ENCODE measurements at regions not wholly inside any gene's neighbourhood (a gene's known extent, or its start where the extent isn't known, plus 50 kb on each side); places are given as distances from the start of the nearest gene placed in this dataset.

DNA sequence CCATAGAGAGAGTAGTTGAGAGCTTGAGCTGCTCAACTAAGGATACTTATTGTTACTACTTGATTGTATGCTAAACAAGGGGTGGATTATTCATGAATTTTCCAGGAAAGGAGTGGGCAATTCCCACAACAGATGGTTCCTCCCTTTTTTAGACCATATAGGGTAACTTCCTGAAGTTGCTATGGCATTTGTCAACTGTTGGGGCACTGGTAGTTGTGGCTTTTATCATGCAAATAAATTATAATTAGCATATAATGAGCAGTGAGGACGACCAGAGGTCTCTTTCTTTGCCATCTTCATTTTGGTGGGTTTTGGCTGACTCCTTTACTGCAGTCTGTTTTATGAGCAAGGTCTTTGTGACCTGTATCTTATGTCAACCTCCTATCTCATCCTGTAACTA is 1403.5 kb upstream of the PABPC4L start:
- CTCF ChIA-PET: no interaction called here
- TF ChIP-seq LEF1 (IDR thresholded peaks at IDR 0.05; ENCODE audit: borderline replicate concordance) (no peak), L3MBTL2 (conservative IDR thresholded peaks at IDR 0.05) (no peak), SUZ12 (IDR thresholded peaks at IDR 0.05) (no peak), HDGF (IDR thresholded peaks at IDR 0.05; ENCODE audit: borderline replicate concordance) (no peak), FOXA1 (IDR thresholded peaks at IDR 0.05) (no peak), FOXK2 (IDR thresholded peaks at IDR 0.05) (no peak), NFRKB (IDR thresholded peaks at IDR 0.05) (no peak), ELF4 (IDR thresholded peaks at IDR 0.05) (no peak), TARDBP (IDR thresholded peaks at IDR 0.05) (no peak), SP1 (IDR thresholded peaks at IDR 0.05) (no peak), BHLHE40 (IDR thresholded peaks at IDR 0.05; ENCODE audit: borderline replicate concordance) (no peak), FOXM1 (IDR thresholded peaks at IDR 0.05; ENCODE audit: borderline replicate concordance) (no peak), CTBP1 (IDR thresholded peaks at IDR 0.05; ENCODE audit: borderline replicate concordance) (no peak), ARNT (IDR thresholded peaks at IDR 0.05) (no peak)
- POLR2A ChIA-PET: no interaction called here
- DNase-seq (ENCODE audit: extremely low spot score): no peak

- ChIA-PET CTCF (no interaction called here), POLR2A (no interaction called here)
Measured at GRCh38 chr4:135604531-135604930, 1402.9 kb upstream of the PABPC4L start.

DNA sequence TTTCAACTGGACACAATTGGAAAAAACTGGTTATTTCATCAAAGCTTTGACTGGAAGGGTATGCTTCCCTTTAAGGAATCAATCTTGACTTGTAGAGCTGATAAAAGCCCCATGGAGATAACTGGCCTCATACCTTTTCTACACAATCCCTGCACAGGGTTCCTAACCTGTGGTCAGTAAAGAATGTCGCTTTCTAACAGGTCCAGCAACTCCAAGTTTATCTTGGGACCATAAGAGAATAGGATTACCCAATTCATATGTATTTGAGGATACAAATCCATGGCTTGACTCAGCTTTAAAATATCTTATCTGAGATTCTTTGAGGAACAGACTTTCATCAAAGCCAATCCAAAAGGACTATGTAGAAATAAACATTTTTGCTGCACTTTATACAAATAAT is 1399.8 kb upstream of the PABPC4L start:
- ChIA-PET CTCF (no interaction called here), POLR2A (no interaction called here)
- DNase-seq (ENCODE audit: extremely low spot score): no peak
- no peak for TF ChIP-seq FOXM1 (IDR thresholded peaks at IDR 0.05; ENCODE audit: borderline replicate concordance)
- TF ChIP-seq TARDBP (IDR thresholded peaks at IDR 0.05): no peak
- TF ChIP-seq ARNT (IDR thresholded peaks at IDR 0.05): no peak
- no peak for TF ChIP-seq ELF4 (IDR thresholded peaks at IDR 0.05)
- TF ChIP-seq CTBP1 (IDR thresholded peaks at IDR 0.05; ENCODE audit: borderline replicate concordance): no peak
- TF ChIP-seq, protein P1, sequence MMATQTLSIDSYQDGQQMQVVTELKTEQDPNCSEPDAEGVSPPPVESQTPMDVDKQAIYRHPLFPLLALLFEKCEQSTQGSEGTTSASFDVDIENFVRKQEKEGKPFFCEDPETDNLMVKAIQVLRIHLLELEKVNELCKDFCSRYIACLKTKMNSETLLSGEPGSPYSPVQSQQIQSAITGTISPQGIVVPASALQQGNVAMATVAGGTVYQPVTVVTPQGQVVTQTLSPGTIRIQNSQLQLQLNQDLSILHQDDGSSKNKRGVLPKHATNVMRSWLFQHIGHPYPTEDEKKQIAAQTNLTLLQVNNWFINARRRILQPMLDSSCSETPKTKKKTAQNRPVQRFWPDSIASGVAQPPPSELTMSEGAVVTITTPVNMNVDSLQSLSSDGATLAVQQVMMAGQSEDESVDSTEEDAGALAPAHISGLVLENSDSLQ (IDR thresholded peaks at IDR 0.05): no peak
- TF ChIP-seq FOXA1 (IDR thresholded peaks at IDR 0.05): no peak
- TF ChIP-seq LEF1 (IDR thresholded peaks at IDR 0.05; ENCODE audit: borderline replicate concordance): no peak
- no peak for TF ChIP-seq BHLHE40 (IDR thresholded peaks at IDR 0.05; ENCODE audit: borderline replicate concordance)
- TF ChIP-seq ZNF384 (IDR thresholded peaks at IDR 0.05): no peak
- no peak for TF ChIP-seq L3MBTL2 (conservative IDR thresholded peaks at IDR 0.05)
- TF ChIP-seq SP1 (IDR thresholded peaks at IDR 0.05): no peak
- TF ChIP-seq FOXK2 (IDR thresholded peaks at IDR 0.05): no peak
- TF ChIP-seq SUZ12 (IDR thresholded peaks at IDR 0.05): no peak
- TF ChIP-seq HDGF (IDR thresholded peaks at IDR 0.05; ENCODE audit: borderline replicate concordance): no peak

More at GRCh38 chr4:135604531-135604930, 1402.9 kb upstream of the PABPC4L start:
- no peak for DNase-seq (ENCODE audit: extremely low spot score)
- no peak for TF ChIP-seq ELF4 (IDR thresholded peaks at IDR 0.05)
- TF ChIP-seq, protein P1 (IDR thresholded peaks at IDR 0.05): no peak
- no peak for TF ChIP-seq TARDBP (IDR thresholded peaks at IDR 0.05)
- no peak for TF ChIP-seq L3MBTL2 (conservative IDR thresholded peaks at IDR 0.05)
- TF ChIP-seq ZNF384 (IDR thresholded peaks at IDR 0.05): no peak
- TF ChIP-seq LEF1 (IDR thresholded peaks at IDR 0.05; ENCODE audit: borderline replicate concordance): no peak
- no peak for TF ChIP-seq HDGF (IDR thresholded peaks at IDR 0.05; ENCODE audit: borderline replicate concordance)
- no peak for TF ChIP-seq BHLHE40 (IDR thresholded peaks at IDR 0.05; ENCODE audit: borderline replicate concordance)
- TF ChIP-seq SP1 (IDR thresholded peaks at IDR 0.05): no peak
- TF ChIP-seq CTBP1 (IDR thresholded peaks at IDR 0.05; ENCODE audit: borderline replicate concordance): no peak
- TF ChIP-seq FOXA1 (IDR thresholded peaks at IDR 0.05): no peak
- TF ChIP-seq FOXM1 (IDR thresholded peaks at IDR 0.05; ENCODE audit: borderline replicate concordance): no peak
- TF ChIP-seq ARNT (IDR thresholded peaks at IDR 0.05): no peak
- no peak for TF ChIP-seq NFRKB (IDR thresholded peaks at IDR 0.05)
- no peak for TF ChIP-seq FOXK2 (IDR thresholded peaks at IDR 0.05)
- TF ChIP-seq SUZ12 (IDR thresholded peaks at IDR 0.05): no peak

DNA sequence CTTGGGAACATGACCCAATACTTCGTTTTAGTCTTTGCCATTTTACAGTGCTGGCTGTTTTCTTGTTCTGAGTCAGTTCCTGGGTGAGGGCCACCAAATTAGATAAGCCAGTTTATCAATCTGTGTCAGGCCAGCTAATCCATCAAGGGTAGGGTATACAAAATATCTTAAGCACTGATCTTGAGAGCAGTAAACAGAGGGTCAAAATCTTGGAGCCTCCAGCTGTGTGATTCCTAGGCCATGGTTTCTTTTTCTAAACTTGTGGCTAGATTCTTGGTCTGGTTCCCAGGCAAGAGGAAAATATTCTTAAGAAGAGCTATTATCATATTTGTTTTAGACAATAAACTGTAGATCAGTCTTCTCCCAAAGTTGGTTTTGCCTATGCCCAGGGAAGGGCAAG is 1396.6 kb upstream of the PABPC4L start:
- CTCF ChIA-PET: no interaction called here
- POLR2A ChIA-PET: no interaction called here
- TF ChIP-seq FOXA1 (IDR thresholded peaks at IDR 0.05) (no peak), BHLHE40 (IDR thresholded peaks at IDR 0.05; ENCODE audit: borderline replicate concordance) (no peak), ELF4 (IDR thresholded peaks at IDR 0.05) (no peak), CTBP1 (IDR thresholded peaks at IDR 0.05; ENCODE audit: borderline replicate concordance) (no peak), NFRKB (IDR thresholded peaks at IDR 0.05) (no peak), SP1 (IDR thresholded peaks at IDR 0.05) (no peak), FOXM1 (IDR thresholded peaks at IDR 0.05; ENCODE audit: borderline replicate concordance) (no peak), HDGF (IDR thresholded peaks at IDR 0.05; ENCODE audit: borderline replicate concordance) (no peak), FOXK2 (IDR thresholded peaks at IDR 0.05) (no peak), TARDBP (IDR thresholded peaks at IDR 0.05) (no peak), SUZ12 (IDR thresholded peaks at IDR 0.05) (no peak), ZNF384 (IDR thresholded peaks at IDR 0.05) (no peak), LEF1 (IDR thresholded peaks at IDR 0.05; ENCODE audit: borderline replicate concordance) (no peak), L3MBTL2 (conservative IDR thresholded peaks at IDR 0.05) (no peak), ARNT (IDR thresholded peaks at IDR 0.05) (no peak)
- TF ChIP-seq, protein P1 (IDR thresholded peaks at IDR 0.05): no peak
- DNase-seq (ENCODE audit: extremely low spot score): no peak

DNA sequence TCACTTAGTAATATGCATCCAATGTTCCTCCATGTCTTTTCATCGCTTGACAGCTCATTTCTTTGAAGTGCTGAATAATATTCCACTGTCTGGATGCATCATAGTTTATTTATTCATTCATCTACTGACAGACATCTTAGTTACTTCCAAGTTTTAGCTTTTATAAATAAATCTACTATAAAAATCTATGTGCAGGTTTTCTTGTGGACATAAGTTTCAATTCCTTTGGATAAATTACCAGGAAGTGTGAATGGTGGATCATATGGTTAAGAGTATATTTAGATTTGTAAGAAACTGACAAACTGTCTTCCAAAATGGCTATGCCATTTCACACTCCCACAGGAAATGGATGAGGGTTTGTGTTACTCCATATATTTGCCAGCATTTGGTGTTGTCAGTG is 1392.9 kb upstream of the PABPC4L start:
- CTCF ChIA-PET: no interaction called here
- POLR2A ChIA-PET: no interaction called here
- TF ChIP-seq LEF1 (IDR thresholded peaks at IDR 0.05; ENCODE audit: borderline replicate concordance) (no peak), TARDBP (IDR thresholded peaks at IDR 0.05) (no peak), SP1 (IDR thresholded peaks at IDR 0.05) (no peak), NFRKB (IDR thresholded peaks at IDR 0.05) (no peak), HDGF (IDR thresholded peaks at IDR 0.05; ENCODE audit: borderline replicate concordance) (no peak), ZNF384 (IDR thresholded peaks at IDR 0.05) (no peak), FOXK2 (IDR thresholded peaks at IDR 0.05) (no peak), ARNT (IDR thresholded peaks at IDR 0.05) (no peak), BHLHE40 (IDR thresholded peaks at IDR 0.05; ENCODE audit: borderline replicate concordance) (no peak), SUZ12 (IDR thresholded peaks at IDR 0.05) (no peak)
- DNase-seq (ENCODE audit: extremely low spot score): no peak

DNA sequence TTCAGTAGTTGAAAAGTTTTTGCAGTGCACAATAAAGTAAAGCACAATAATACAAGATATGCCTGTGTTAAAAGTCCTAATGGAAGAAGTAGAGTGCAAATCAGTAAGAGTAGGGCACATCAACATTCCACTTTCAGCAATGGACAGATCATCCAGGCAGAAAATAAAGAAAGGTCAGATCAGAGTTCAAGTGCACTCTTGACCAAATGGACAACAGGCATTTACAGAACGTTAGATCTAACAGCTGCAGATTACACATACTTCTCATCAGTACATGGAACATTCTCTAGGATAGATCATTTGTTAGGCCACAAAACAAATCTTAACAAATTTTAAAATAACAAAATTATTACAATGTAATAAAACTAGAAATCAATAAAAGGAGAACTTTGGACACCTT is 1373.5 kb upstream of the PABPC4L start:
- no peak for DNase-seq (ENCODE audit: extremely low spot score)
- ChIA-PET CTCF (no interaction called here), POLR2A (no interaction called here)
- TF ChIP-seq SUZ12 (IDR thresholded peaks at IDR 0.05) (no peak), SP1 (IDR thresholded peaks at IDR 0.05) (no peak), ELF4 (IDR thresholded peaks at IDR 0.05) (no peak), HDGF (IDR thresholded peaks at IDR 0.05; ENCODE audit: borderline replicate concordance) (no peak), ARNT (IDR thresholded peaks at IDR 0.05) (no peak), ZNF384 (IDR thresholded peaks at IDR 0.05) (no peak), FOXM1 (IDR thresholded peaks at IDR 0.05; ENCODE audit: borderline replicate concordance) (no peak), CTBP1 (IDR thresholded peaks at IDR 0.05; ENCODE audit: borderline replicate concordance) (no peak), FOXA1 (IDR thresholded peaks at IDR 0.05) (no peak), NFRKB (IDR thresholded peaks at IDR 0.05) (no peak), LEF1 (IDR thresholded peaks at IDR 0.05; ENCODE audit: borderline replicate concordance) (no peak), BHLHE40 (IDR thresholded peaks at IDR 0.05; ENCODE audit: borderline replicate concordance) (no peak), L3MBTL2 (conservative IDR thresholded peaks at IDR 0.05) (no peak), FOXK2 (IDR thresholded peaks at IDR 0.05) (no peak), TARDBP (IDR thresholded peaks at IDR 0.05) (no peak)
- TF ChIP-seq, protein P1 (IDR thresholded peaks at IDR 0.05): no peak
